GM23338 (cell line): ENCODE measurements at regions not wholly inside any gene's neighbourhood (a gene's known extent, or its start where the extent isn't known, plus 50 kb on each side); places are given as distances from the start of the nearest gene placed in this dataset.

Experiments
- ATAC-seq: fragments of 200-7000 bp; cut with Tn5 transposase; 3 replicates; pipeline ENCODE4 v1.9.1; 2020
- DNase-seq: peaks from one replicate; pipeline ENCODE4 v3.0.0-alpha.2; 2015; ENCODE audit warnings: low spot score
- H2AFZ ChIP-seq: fragments of 200-600 bp; sonication (generic); 2 replicates; pipeline ENCODE4 v1.8.0; 2016; ENCODE audit warnings: antibody characterized with exemption, mild to moderate bottlenecking, moderate library complexity
- H3F3A ChIP-seq: fragments of 200-600 bp; sonication (generic); replicated peaks from 2 replicates; pipeline ENCODE4 v1.8.0; 2017; ENCODE audit warnings: antibody characterized with exemption, mixed run types, low read depth
- H3K27ac ChIP-seq: fragments of 200-600 bp; sonication (generic); 2 replicates; pipeline ENCODE4 v1.6.1; 2016; ENCODE audit warnings: low read depth
- H3K27me3 ChIP-seq: fragments of 200-600 bp; sonication (generic); 2 replicates; pipeline ENCODE4 v1.8.0; 2016; ENCODE audit warnings: mild to moderate bottlenecking, mixed run types, moderate library complexity; ENCODE audit not compliant: insufficient read depth
- H3K36me3 ChIP-seq: fragments of 200-600 bp; sonication (generic); 2 replicates; pipeline ENCODE4 v1.8.0; 2016; ENCODE audit warnings: mild to moderate bottlenecking; ENCODE audit not compliant: insufficient read depth
- H3K4me1 ChIP-seq: fragments of 200-600 bp; sonication (generic); 2 replicates; pipeline ENCODE4 v1.8.0; 2016; ENCODE audit warnings: mild to moderate bottlenecking, moderate library complexity; ENCODE audit not compliant: insufficient read depth
- H3K4me2 ChIP-seq: fragments of 200-600 bp; sonication (generic); 2 replicates; pipeline ENCODE4 v1.7.1; 2017; ENCODE audit warnings: mixed run types
- H3K4me3 ChIP-seq: fragments of 200-600 bp; sonication (generic); 2 replicates; pipeline ENCODE4 v1.6.1; 2016; ENCODE audit warnings: mixed run types
- H3K79me2 ChIP-seq: fragments of 200-600 bp; sonication (generic); replicated peaks from 2 replicates; pipeline ENCODE4 v1.8.0; 2017; ENCODE audit warnings: mild to moderate bottlenecking; ENCODE audit not compliant: insufficient read depth
- H3K9me2 ChIP-seq: fragments of 200-600 bp; sonication (generic); 2 replicates; pipeline ENCODE4 v1.8.0; 2017; ENCODE audit not compliant: insufficient read depth
- H4K20me1 ChIP-seq: fragments of 200-600 bp; sonication (generic); replicated peaks from 2 replicates; pipeline ENCODE4 v1.8.0; 2017; ENCODE audit warnings: mild to moderate bottlenecking; ENCODE audit not compliant: insufficient read depth
- H3K27ac Mint-ChIP-seq: 2 replicates; pipeline ENCODE4 v1.8.0; 2020; ENCODE audit warnings: inconsistent platforms, mild to moderate bottlenecking, moderate library complexity, mixed read lengths
- H3K27me3 Mint-ChIP-seq: 3 replicates; pipeline ENCODE4 v1.8.0; 2022; ENCODE audit warnings: low read depth, mild to moderate bottlenecking, moderate library complexity, mixed read lengths, inconsistent platforms; ENCODE audit not compliant: insufficient read depth, poor library complexity
- H3K36me3 Mint-ChIP-seq: 3 replicates; pipeline ENCODE4 v1.8.0; 2021; ENCODE audit warnings: low read depth, mild to moderate bottlenecking, inconsistent platforms, moderate library complexity, mixed read lengths
- H3K4me1 Mint-ChIP-seq: 3 replicates; pipeline ENCODE4 v1.8.0; 2020; ENCODE audit warnings: mild to moderate bottlenecking, inconsistent platforms, mixed read lengths
- H3K4me3 Mint-ChIP-seq: 3 replicates; pipeline ENCODE4 v1.8.0; 2021; ENCODE audit warnings: moderate library complexity, mild to moderate bottlenecking, inconsistent platforms, mixed read lengths
- H3K9me3 Mint-ChIP-seq: 3 replicates; pipeline ENCODE4 v1.8.0; 2020; ENCODE audit warnings: moderate library complexity, mild to moderate bottlenecking, inconsistent platforms, mixed read lengths
- CREB1 ChIP-seq: fragments of 250-450 bp; sonication (Bioruptor Pico); IDR thresholded peaks from 2 replicates; pipeline ENCODE4 v1.5.0; 2020; ENCODE audit warnings: low read depth, mild to moderate bottlenecking, moderate library complexity
- EZH2 ChIP-seq: fragments of 200-600 bp; sonication (generic); IDR thresholded peaks from one replicate; pipeline ENCODE4 v1.8.0; 2017; ENCODE audit warnings: antibody characterized with exemption, mild to moderate bottlenecking, low read depth; ENCODE audit not compliant: unreplicated experiment
- EZH2phosphoT487 ChIP-seq: fragments of 200-600 bp; sonication (generic); IDR thresholded peaks from one replicate; pipeline ENCODE4 v1.8.1; 2018; ENCODE audit warnings: antibody characterized with exemption; ENCODE audit not compliant: unreplicated experiment
- JUNB ChIP-seq: IDR thresholded peaks from one replicate; pipeline ENCODE4 v1.6.1; 2016; ENCODE audit warnings: antibody characterized with exemption; ENCODE audit not compliant: unreplicated experiment
- NANOG ChIP-seq: IDR thresholded peaks from 2 replicates; pipeline ENCODE4 v1.6.1; 2016; ENCODE audit warnings: antibody characterized with exemption, borderline replicate concordance
- POLR2AphosphoS5 ChIP-seq: IDR thresholded peaks from 2 replicates; pipeline ENCODE4 v1.6.1; 2016; ENCODE audit warnings: antibody characterized with exemption, low read depth
- STAT1 ChIP-seq: IDR thresholded peaks from one replicate; pipeline ENCODE4 v1.6.1; 2016; ENCODE audit warnings: antibody characterized with exemption; ENCODE audit not compliant: unreplicated experiment
- ZNF114 ChIP-seq: fragments of 250-450 bp; sonication (Bioruptor Pico); IDR thresholded peaks from 2 replicates; pipeline ENCODE4 v1.5.0; 2020; ENCODE audit warnings: mild to moderate bottlenecking, moderate library complexity
- ZNF331 ChIP-seq: fragments of 250-450 bp; sonication (Bioruptor Pico); IDR thresholded peaks from 2 replicates; pipeline ENCODE4 v1.5.0; 2020; ENCODE audit warnings: low read depth, mild to moderate bottlenecking, moderate library complexity
- TF ChIP-seq, protein P1 (sequence below): IDR thresholded peaks from 2 replicates; pipeline ENCODE4 v1.6.1; 2016; ENCODE audit warnings: antibody characterized with exemption
- TF ChIP-seq, protein P2 (sequence below): IDR thresholded peaks from one replicate; pipeline ENCODE4 v1.6.1; 2018; ENCODE audit warnings: antibody characterized with exemption; ENCODE audit not compliant: unreplicated experiment

DNA sequence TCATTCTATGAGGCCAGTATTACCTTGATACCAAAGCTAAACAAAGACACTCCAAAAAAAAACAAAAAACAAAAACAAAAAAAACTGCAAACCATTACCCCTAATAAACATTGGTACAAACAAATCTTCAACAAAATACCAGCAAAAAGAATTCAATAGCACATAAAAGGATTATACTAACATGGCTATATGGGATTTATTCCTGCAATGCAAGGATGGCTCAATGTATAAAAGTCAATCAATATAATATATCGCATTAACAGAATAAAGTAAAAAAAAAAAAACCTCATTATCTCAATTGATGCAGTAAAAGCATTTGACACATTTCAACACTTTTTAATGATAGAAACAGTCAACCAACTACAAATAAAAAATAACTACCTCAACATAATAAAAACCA, 233.3 kb upstream of the NFE2L3 start:
- no peaks in the 10 kb centered on the region; the same call in 2 of the 3 replicates for H3K9me3 Mint-ChIP-seq
- Histone ChIP-seq H3K79me2 (no peaks in the 10 kb centered on the region), H3K4me1 (no peaks in the 10 kb centered on the region), H3K27me3 (no peaks in the 10 kb centered on the region), H3K4me2 (no peak overlapping the region), H4K20me1 (no peaks in the 10 kb centered on the region), H3K27ac (no peak overlapping the region), H2AFZ (no peak overlapping the region), H3K9me2 (no peaks in the 10 kb centered on the region), H3F3A (no peaks in the 10 kb centered on the region), H3K4me3 (no peak overlapping the region), H3K36me3 (no peaks in the 10 kb centered on the region)
- H3K36me3 Mint-ChIP-seq = peaks cover 3% of the 10 kb centered on the region; the same call in 2 of the 3 replicates
- DNase-seq (no peak), ATAC-seq (no peak)
- no peak overlapping the region for H3K27ac Mint-ChIP-seq
- no peak overlapping the region for H3K4me3 Mint-ChIP-seq
- TF ChIP-seq EZH2phosphoT487 (no peak), JUNB (no peak), STAT1 (no peak), EZH2 (no peak)
- TF ChIP-seq, protein P1, sequence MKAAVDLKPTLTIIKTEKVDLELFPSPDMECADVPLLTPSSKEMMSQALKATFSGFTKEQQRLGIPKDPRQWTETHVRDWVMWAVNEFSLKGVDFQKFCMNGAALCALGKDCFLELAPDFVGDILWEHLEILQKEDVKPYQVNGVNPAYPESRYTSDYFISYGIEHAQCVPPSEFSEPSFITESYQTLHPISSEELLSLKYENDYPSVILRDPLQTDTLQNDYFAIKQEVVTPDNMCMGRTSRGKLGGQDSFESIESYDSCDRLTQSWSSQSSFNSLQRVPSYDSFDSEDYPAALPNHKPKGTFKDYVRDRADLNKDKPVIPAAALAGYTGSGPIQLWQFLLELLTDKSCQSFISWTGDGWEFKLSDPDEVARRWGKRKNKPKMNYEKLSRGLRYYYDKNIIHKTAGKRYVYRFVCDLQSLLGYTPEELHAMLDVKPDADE = no peak
- TF ChIP-seq, protein P2, sequence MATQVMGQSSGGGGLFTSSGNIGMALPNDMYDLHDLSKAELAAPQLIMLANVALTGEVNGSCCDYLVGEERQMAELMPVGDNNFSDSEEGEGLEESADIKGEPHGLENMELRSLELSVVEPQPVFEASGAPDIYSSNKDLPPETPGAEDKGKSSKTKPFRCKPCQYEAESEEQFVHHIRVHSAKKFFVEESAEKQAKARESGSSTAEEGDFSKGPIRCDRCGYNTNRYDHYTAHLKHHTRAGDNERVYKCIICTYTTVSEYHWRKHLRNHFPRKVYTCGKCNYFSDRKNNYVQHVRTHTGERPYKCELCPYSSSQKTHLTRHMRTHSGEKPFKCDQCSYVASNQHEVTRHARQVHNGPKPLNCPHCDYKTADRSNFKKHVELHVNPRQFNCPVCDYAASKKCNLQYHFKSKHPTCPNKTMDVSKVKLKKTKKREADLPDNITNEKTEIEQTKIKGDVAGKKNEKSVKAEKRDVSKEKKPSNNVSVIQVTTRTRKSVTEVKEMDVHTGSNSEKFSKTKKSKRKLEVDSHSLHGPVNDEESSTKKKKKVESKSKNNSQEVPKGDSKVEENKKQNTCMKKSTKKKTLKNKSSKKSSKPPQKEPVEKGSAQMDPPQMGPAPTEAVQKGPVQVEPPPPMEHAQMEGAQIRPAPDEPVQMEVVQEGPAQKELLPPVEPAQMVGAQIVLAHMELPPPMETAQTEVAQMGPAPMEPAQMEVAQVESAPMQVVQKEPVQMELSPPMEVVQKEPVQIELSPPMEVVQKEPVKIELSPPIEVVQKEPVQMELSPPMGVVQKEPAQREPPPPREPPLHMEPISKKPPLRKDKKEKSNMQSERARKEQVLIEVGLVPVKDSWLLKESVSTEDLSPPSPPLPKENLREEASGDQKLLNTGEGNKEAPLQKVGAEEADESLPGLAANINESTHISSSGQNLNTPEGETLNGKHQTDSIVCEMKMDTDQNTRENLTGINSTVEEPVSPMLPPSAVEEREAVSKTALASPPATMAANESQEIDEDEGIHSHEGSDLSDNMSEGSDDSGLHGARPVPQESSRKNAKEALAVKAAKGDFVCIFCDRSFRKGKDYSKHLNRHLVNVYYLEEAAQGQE = no peak
- H3K4me1 Mint-ChIP-seq = peaks cover 3% of the 10 kb centered on the region; the same call in 2 of the 3 replicates
- H3K27me3 Mint-ChIP-seq = peaks cover 4% of the 10 kb centered on the region

DNA sequence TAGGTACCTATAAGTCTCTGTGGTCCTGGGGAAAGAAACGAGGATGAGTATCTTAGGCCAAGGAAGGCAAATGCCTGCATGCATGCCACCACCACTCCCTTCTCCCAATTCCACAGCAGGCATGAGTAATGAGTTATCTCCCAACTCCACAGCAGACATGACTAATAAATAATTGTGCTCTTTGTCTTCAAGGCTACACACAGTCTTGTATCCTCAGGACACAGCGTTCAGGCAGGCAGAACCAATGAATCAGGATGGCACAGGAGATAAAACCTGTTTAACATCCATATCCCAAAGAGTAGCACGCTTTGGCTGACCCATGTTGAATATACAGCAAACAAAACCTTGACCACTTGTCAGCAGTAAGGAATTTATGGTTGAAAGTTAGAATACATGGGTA, 229.7 kb upstream of the NFE2L3 start:
- Histone ChIP-seq H3K27me3 (no peaks in the 10 kb centered on the region), H4K20me1 (no peaks in the 10 kb centered on the region), H3K9me2 (peaks cover 2% of the 10 kb centered on the region; the same call in 1 of the 2 replicates), H3K4me3 (no peak overlapping the region), H3K36me3 (no peaks in the 10 kb centered on the region), H3F3A (no peaks in the 10 kb centered on the region), H3K4me1 (peaks cover 5% of the 10 kb centered on the region; the same call in 1 of the 2 replicates), H3K4me2 (no peak overlapping the region), H3K27ac (no peak overlapping the region), H3K79me2 (no peaks in the 10 kb centered on the region), H2AFZ (no peak overlapping the region; the same call in 1 of the 2 replicates)
- H3K36me3 Mint-ChIP-seq = peaks cover 3% of the 10 kb centered on the region; the same call in 2 of the 3 replicates
- TF ChIP-seq, protein P2 = no peak
- TF ChIP-seq ZNF331 (CRISPR knock-in tag) = no peak
- TF ChIP-seq EZH2 = no peak
- no peak for TF ChIP-seq POLR2AphosphoS5
- no peak for TF ChIP-seq ZNF114 (CRISPR knock-in tag)
- no peak for TF ChIP-seq CREB1 (CRISPR knock-in tag)
- TF ChIP-seq NANOG = no peak
- H3K27ac Mint-ChIP-seq = no peak overlapping the region
- no peaks in the 10 kb centered on the region; the same call in 2 of the 3 replicates for H3K9me3 Mint-ChIP-seq
- peaks cover 7% of the 10 kb centered on the region for H3K4me1 Mint-ChIP-seq
- H3K4me3 Mint-ChIP-seq = no peak overlapping the region
- DNase-seq (no peak), ATAC-seq (no peak)
- H3K27me3 Mint-ChIP-seq = no peaks in the 10 kb centered on the region
